ENCODE measurements at regions not wholly inside any gene's neighbourhood (a gene's known extent, or its start where the extent isn't known, plus 50 kb on each side); places are given as distances from the start of the nearest gene placed in this dataset.

DNA sequence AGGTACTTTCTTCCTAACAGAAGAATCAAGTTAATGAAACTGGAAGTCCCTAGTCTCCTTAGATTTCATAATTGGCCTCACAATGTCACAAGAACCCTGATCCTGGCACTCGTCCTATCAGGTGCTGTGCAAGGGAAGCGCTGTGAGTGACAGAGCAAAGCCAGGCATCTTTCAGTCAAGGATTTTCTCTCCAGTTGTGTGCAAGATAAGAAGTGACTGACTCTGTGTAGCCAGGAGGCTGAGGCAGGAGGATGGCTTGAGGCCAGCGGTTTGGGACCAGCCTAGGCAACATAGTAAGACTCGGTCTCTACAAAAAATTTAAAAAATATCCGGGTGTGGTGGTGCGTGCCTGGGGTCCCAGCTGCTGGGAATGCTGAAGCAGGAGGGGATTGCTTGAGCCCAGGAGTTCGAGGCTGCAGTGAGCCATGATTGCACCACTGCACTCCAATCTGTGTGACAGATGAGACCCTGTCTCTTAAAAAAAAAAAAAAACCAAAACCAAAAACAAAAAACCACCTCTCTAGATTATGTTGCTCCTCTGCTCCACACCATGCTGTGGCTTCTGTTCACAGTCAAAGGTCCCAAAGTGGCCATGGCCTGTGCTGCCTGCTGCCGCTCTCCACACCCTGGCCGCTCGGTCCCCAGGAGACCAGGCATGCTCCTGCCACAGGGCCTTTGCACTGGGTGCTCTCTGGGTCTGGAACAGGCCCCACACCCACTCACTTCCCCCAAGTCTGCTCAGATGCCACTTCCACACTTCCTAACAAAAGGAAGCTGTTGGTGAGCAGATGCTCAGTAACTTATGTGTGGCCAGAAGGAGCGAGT is 54.2 kb upstream of the CLDN5 start:
- Histone ChIP-seq H3K9me3 (ENCODE audit: control insufficient read depth, insufficient read depth, low read depth, low read length) (no peaks in the 10 kb centered on the region), H3K27me3 (ENCODE audit: control insufficient read depth, insufficient read depth, low read length) (no peaks in the 10 kb centered on the region), H3K36me3 (ENCODE audit: control insufficient read depth, insufficient read depth, low read length) (no peaks in the 10 kb centered on the region), H3K4me3 (ENCODE audit: low read depth in 2 of 2, low read length in 2 of 2) (no peak overlapping the region), H3K4me1 (ENCODE audit: control insufficient read depth, insufficient read depth, low read length) (no peaks in the 10 kb centered on the region), H3K27ac (ENCODE audit: low read length) (no peak overlapping the region)
- TF ChIP-seq, protein P1, sequence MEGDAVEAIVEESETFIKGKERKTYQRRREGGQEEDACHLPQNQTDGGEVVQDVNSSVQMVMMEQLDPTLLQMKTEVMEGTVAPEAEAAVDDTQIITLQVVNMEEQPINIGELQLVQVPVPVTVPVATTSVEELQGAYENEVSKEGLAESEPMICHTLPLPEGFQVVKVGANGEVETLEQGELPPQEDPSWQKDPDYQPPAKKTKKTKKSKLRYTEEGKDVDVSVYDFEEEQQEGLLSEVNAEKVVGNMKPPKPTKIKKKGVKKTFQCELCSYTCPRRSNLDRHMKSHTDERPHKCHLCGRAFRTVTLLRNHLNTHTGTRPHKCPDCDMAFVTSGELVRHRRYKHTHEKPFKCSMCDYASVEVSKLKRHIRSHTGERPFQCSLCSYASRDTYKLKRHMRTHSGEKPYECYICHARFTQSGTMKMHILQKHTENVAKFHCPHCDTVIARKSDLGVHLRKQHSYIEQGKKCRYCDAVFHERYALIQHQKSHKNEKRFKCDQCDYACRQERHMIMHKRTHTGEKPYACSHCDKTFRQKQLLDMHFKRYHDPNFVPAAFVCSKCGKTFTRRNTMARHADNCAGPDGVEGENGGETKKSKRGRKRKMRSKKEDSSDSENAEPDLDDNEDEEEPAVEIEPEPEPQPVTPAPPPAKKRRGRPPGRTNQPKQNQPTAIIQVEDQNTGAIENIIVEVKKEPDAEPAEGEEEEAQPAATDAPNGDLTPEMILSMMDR (IDR thresholded peaks at IDR 0.05): no peak
- TF ChIP-seq SIN3A (IDR thresholded peaks at IDR 0.05; ENCODE audit: borderline replicate concordance, insufficient read depth, low read depth, low read length): no peak
- TF ChIP-seq, protein P2, sequence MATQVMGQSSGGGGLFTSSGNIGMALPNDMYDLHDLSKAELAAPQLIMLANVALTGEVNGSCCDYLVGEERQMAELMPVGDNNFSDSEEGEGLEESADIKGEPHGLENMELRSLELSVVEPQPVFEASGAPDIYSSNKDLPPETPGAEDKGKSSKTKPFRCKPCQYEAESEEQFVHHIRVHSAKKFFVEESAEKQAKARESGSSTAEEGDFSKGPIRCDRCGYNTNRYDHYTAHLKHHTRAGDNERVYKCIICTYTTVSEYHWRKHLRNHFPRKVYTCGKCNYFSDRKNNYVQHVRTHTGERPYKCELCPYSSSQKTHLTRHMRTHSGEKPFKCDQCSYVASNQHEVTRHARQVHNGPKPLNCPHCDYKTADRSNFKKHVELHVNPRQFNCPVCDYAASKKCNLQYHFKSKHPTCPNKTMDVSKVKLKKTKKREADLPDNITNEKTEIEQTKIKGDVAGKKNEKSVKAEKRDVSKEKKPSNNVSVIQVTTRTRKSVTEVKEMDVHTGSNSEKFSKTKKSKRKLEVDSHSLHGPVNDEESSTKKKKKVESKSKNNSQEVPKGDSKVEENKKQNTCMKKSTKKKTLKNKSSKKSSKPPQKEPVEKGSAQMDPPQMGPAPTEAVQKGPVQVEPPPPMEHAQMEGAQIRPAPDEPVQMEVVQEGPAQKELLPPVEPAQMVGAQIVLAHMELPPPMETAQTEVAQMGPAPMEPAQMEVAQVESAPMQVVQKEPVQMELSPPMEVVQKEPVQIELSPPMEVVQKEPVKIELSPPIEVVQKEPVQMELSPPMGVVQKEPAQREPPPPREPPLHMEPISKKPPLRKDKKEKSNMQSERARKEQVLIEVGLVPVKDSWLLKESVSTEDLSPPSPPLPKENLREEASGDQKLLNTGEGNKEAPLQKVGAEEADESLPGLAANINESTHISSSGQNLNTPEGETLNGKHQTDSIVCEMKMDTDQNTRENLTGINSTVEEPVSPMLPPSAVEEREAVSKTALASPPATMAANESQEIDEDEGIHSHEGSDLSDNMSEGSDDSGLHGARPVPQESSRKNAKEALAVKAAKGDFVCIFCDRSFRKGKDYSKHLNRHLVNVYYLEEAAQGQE (IDR thresholded peaks at IDR 0.05; ENCODE audit: insufficient read depth in 1 of 2, low read depth in 2 of 2, low read length in 1 of 2): no peak
- intact Hi-C loops (cut with micrococcal nuclease; ENCODE audit: unreplicated experiment) (no loop called here), in situ Hi-C loops (cut with HindIII; ENCODE audit: low pct_unique_long_range_greater_than_20kb, low sequenced_read_pairs) (no loop called here)
- CTCF ChIA-PET: no interaction called here
- POLR2A ChIA-PET: no interaction called here
- no TSS peak for BruUV-seq (replicated peaks)
- ATAC-seq: no peak
- DNase-seq (ENCODE audit: low read depth, low spot score): no peak

DNA sequence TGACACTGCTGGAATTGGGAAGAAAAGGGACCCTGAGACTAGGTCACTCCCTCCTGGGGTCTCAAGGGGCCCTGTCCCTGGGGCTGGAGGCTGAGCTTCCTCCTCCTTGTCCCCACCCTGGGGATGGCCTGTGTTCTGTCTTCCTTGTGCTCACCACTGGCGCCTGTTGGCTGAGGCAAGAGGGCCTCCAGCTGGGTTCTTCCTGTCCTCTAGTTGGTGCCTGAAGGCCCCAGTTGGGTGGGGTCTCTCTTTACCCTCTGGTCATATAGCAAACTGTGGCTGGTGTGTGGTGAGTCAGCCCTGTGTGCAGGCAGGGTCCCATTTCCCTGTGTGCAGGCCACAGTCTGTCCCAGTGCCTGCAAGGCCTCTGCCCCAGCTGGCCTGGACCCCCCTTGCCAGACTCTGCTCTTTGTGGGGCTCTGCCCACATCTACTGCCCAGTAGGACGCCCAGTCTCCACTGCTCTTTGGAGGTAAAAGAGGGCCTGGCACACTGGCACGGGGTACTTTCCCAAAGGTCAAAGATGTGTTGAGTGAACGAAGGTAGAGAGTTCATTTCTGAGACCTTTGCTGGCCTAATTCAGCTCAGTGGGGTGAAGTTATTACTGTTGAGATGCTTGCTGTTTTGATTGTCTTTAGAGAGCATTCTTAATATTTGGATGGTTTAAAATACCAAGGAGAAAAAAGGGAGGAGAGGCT is 55.1 kb upstream of the CLDN5 start:
- intact Hi-C loops (cut with micrococcal nuclease; ENCODE audit: unreplicated experiment) (no loop called here), in situ Hi-C loops (cut with HindIII; ENCODE audit: low pct_unique_long_range_greater_than_20kb, low sequenced_read_pairs) (no loop called here)
- Histone ChIP-seq H3K4me3 (ENCODE audit: low read depth in 2 of 2, low read length in 2 of 2) (no peak overlapping the region), H3K36me3 (ENCODE audit: control insufficient read depth, insufficient read depth, low read length) (no peaks in the 10 kb centered on the region), H3K27me3 (ENCODE audit: control insufficient read depth, insufficient read depth, low read length) (no peaks in the 10 kb centered on the region), H3K27ac (ENCODE audit: low read length) (no peak overlapping the region), H3K9me3 (ENCODE audit: control insufficient read depth, insufficient read depth, low read depth, low read length) (no peaks in the 10 kb centered on the region), H3K4me1 (ENCODE audit: control insufficient read depth, insufficient read depth, low read length) (no peaks in the 10 kb centered on the region)
- TF ChIP-seq POLR2AphosphoS5 (IDR thresholded peaks at IDR 0.05; ENCODE audit: low read depth, low read length) (no peak), SIN3A (IDR thresholded peaks at IDR 0.05; ENCODE audit: borderline replicate concordance, insufficient read depth, low read depth, low read length) (no peak), TCF7L2 (IDR thresholded peaks at IDR 0.05; ENCODE audit: low read depth, low read length) (no peak)
- TF ChIP-seq, protein P2 (IDR thresholded peaks at IDR 0.05; ENCODE audit: insufficient read depth in 1 of 2, low read depth in 2 of 2, low read length in 1 of 2): no peak
- TF ChIP-seq, protein P1 (IDR thresholded peaks at IDR 0.05): no peak
- no peak for DNase-seq (ENCODE audit: low read depth, low spot score)
- ChIA-PET POLR2A (no interaction called here), CTCF (no interaction called here)
- BruUV-seq (replicated peaks): no TSS peak
- ATAC-seq: no peak

Data from Panc1 (cell line).